NB4 (cell line): ENCODE measurements at regions not wholly inside any gene's neighbourhood (a gene's known extent, or its start where the extent isn't known, plus 50 kb on each side); places are given as distances from the start of the nearest gene placed in this dataset.

ENCODE experiments used
- DNase-seq: peaks from one replicate; pipeline ENCODE4 v3.0.0; 2010; ENCODE audit warnings: low read depth
- H3K4me3 ChIP-seq: one replicate; pipeline ENCODE4 v1.5.1; 2011; ENCODE audit warnings: mild to moderate bottlenecking, low read depth, low read length, moderate library complexity
- CTCF ChIP-seq: IDR thresholded peaks from one replicate; pipeline ENCODE4 v1.5.1; 2012; ENCODE audit warnings: low read depth, low read length
- MAX ChIP-seq: IDR thresholded peaks from 2 replicates; pipeline ENCODE4 v1.6.1; 2011; ENCODE audit warnings: low read depth, low read length
- MYC ChIP-seq: IDR thresholded peaks from 2 replicates; pipeline ENCODE4 v1.6.1; 2011; ENCODE audit warnings: low read depth, low read length
- POLR2A ChIP-seq: IDR thresholded peaks from 2 replicates; pipeline ENCODE4 v1.6.1; 2011; ENCODE audit warnings: mild to moderate bottlenecking; ENCODE audit not compliant: insufficient read length; ENCODE audit errors: extremely low read depth

- no peak for DNase-seq
- TF ChIP-seq POLR2A: no peak
- TF ChIP-seq MAX: no peak
- no peak for TF ChIP-seq CTCF
- TF ChIP-seq MYC: no peak
Observed at GRCh38 chr3:181790561-181790960, 78.8 kb downstream of the SOX2 start.

GRCh38 chr3:181791056-181791955 lies 79.6 kb downstream of the SOX2 start:
- DNase-seq: no peak
- TF ChIP-seq MAX (no peak), MYC (no peak), POLR2A (no peak), CTCF (no peak)
- H3K4me3 ChIP-seq: no peak overlapping the region

More at GRCh38 chr3:181790561-181790960, 78.8 kb downstream of the SOX2 start:
- no peak overlapping the region for H3K4me3 ChIP-seq

GRCh38 chr3:181793006-181793405 lies 81.3 kb downstream of the SOX2 start:
- no peak for DNase-seq

GRCh38 chr3:181794011-181794790 lies 82.5 kb downstream of the SOX2 start:
- TF ChIP-seq MAX (no peak), CTCF (no peak), MYC (no peak), POLR2A (no peak)
- DNase-seq: no peak
- H3K4me3 ChIP-seq: no peak overlapping the region

More at GRCh38 chr3:181793006-181793405, 81.3 kb downstream of the SOX2 start:
- no peak overlapping the region for H3K4me3 ChIP-seq
- TF ChIP-seq POLR2A (no peak), CTCF (no peak), MAX (no peak), MYC (no peak)

- TF ChIP-seq POLR2A: no peak
- no peak for TF ChIP-seq CTCF
- TF ChIP-seq MAX: no peak
- no peak for TF ChIP-seq MYC
- H3K4me3 ChIP-seq: no peak overlapping the region
- no peak for DNase-seq
Observed at GRCh38 chr3:181796641-181797040, 84.9 kb downstream of the SOX2 start.
